GM23338 (cell line): ENCODE measurements at regions not wholly inside any gene's neighbourhood (a gene's known extent, or its start where the extent isn't known, plus 50 kb on each side); places are given as distances from the start of the nearest gene placed in this dataset.

Source experiments
- ATAC-seq: fragments of 200-7000 bp; cut with Tn5 transposase; 3 replicates; pipeline ENCODE4 v1.9.1; 2020
- DNase-seq: peaks from one replicate; pipeline ENCODE4 v3.0.0-alpha.2; 2015; ENCODE audit warnings: low spot score
- H2AFZ ChIP-seq: fragments of 200-600 bp; sonication (generic); 2 replicates; pipeline ENCODE4 v1.8.0; 2016; ENCODE audit warnings: antibody characterized with exemption, mild to moderate bottlenecking, moderate library complexity
- H3F3A ChIP-seq: fragments of 200-600 bp; sonication (generic); replicated peaks from 2 replicates; pipeline ENCODE4 v1.8.0; 2017; ENCODE audit warnings: antibody characterized with exemption, mixed run types, low read depth
- H3K27ac ChIP-seq: fragments of 200-600 bp; sonication (generic); 2 replicates; pipeline ENCODE4 v1.6.1; 2016; ENCODE audit warnings: low read depth
- H3K27me3 ChIP-seq: fragments of 200-600 bp; sonication (generic); 2 replicates; pipeline ENCODE4 v1.8.0; 2016; ENCODE audit warnings: mild to moderate bottlenecking, mixed run types, moderate library complexity; ENCODE audit not compliant: insufficient read depth
- H3K36me3 ChIP-seq: fragments of 200-600 bp; sonication (generic); 2 replicates; pipeline ENCODE4 v1.8.0; 2016; ENCODE audit warnings: mild to moderate bottlenecking; ENCODE audit not compliant: insufficient read depth
- H3K4me1 ChIP-seq: fragments of 200-600 bp; sonication (generic); 2 replicates; pipeline ENCODE4 v1.8.0; 2016; ENCODE audit warnings: mild to moderate bottlenecking, moderate library complexity; ENCODE audit not compliant: insufficient read depth
- H3K4me2 ChIP-seq: fragments of 200-600 bp; sonication (generic); 2 replicates; pipeline ENCODE4 v1.7.1; 2017; ENCODE audit warnings: mixed run types
- H3K4me3 ChIP-seq: fragments of 200-600 bp; sonication (generic); 2 replicates; pipeline ENCODE4 v1.6.1; 2016; ENCODE audit warnings: mixed run types
- H3K79me2 ChIP-seq: fragments of 200-600 bp; sonication (generic); replicated peaks from 2 replicates; pipeline ENCODE4 v1.8.0; 2017; ENCODE audit warnings: mild to moderate bottlenecking; ENCODE audit not compliant: insufficient read depth
- H3K9me2 ChIP-seq: fragments of 200-600 bp; sonication (generic); 2 replicates; pipeline ENCODE4 v1.8.0; 2017; ENCODE audit not compliant: insufficient read depth
- H4K20me1 ChIP-seq: fragments of 200-600 bp; sonication (generic); replicated peaks from 2 replicates; pipeline ENCODE4 v1.8.0; 2017; ENCODE audit warnings: mild to moderate bottlenecking; ENCODE audit not compliant: insufficient read depth
- H3K27ac Mint-ChIP-seq: 2 replicates; pipeline ENCODE4 v1.8.0; 2020; ENCODE audit warnings: inconsistent platforms, mild to moderate bottlenecking, moderate library complexity, mixed read lengths
- H3K27me3 Mint-ChIP-seq: 3 replicates; pipeline ENCODE4 v1.8.0; 2022; ENCODE audit warnings: low read depth, mild to moderate bottlenecking, moderate library complexity, mixed read lengths, inconsistent platforms; ENCODE audit not compliant: insufficient read depth, poor library complexity
- H3K36me3 Mint-ChIP-seq: 3 replicates; pipeline ENCODE4 v1.8.0; 2021; ENCODE audit warnings: low read depth, mild to moderate bottlenecking, inconsistent platforms, moderate library complexity, mixed read lengths
- H3K4me1 Mint-ChIP-seq: 3 replicates; pipeline ENCODE4 v1.8.0; 2020; ENCODE audit warnings: mild to moderate bottlenecking, inconsistent platforms, mixed read lengths
- H3K4me3 Mint-ChIP-seq: 3 replicates; pipeline ENCODE4 v1.8.0; 2021; ENCODE audit warnings: moderate library complexity, mild to moderate bottlenecking, inconsistent platforms, mixed read lengths
- H3K9me3 Mint-ChIP-seq: 3 replicates; pipeline ENCODE4 v1.8.0; 2020; ENCODE audit warnings: moderate library complexity, mild to moderate bottlenecking, inconsistent platforms, mixed read lengths
- CREB1 ChIP-seq: fragments of 250-450 bp; sonication (Bioruptor Pico); IDR thresholded peaks from 2 replicates; pipeline ENCODE4 v1.5.0; 2020; ENCODE audit warnings: low read depth, mild to moderate bottlenecking, moderate library complexity
- CTCF ChIP-seq, 2 experiments: fragments of 200-600 bp in 1 of 2; sonication (generic) in 1 of 2; conservative IDR thresholded peaks; 2 replicates each; pipeline versions ENCODE4 v1.5.1 to v1.6.1; 2016 to 2017; ENCODE audit warnings: antibody characterized with exemption in 2 of 2, low read depth in 2 of 2, mild to moderate bottlenecking in 2 of 2, moderate library complexity in 1 of 2
- EZH2 ChIP-seq: fragments of 200-600 bp; sonication (generic); IDR thresholded peaks from one replicate; pipeline ENCODE4 v1.8.0; 2017; ENCODE audit warnings: antibody characterized with exemption, mild to moderate bottlenecking, low read depth; ENCODE audit not compliant: unreplicated experiment
- EZH2phosphoT487 ChIP-seq: fragments of 200-600 bp; sonication (generic); IDR thresholded peaks from one replicate; pipeline ENCODE4 v1.8.1; 2018; ENCODE audit warnings: antibody characterized with exemption; ENCODE audit not compliant: unreplicated experiment
- NANOG ChIP-seq: IDR thresholded peaks from 2 replicates; pipeline ENCODE4 v1.6.1; 2016; ENCODE audit warnings: antibody characterized with exemption, borderline replicate concordance
- POLR2AphosphoS5 ChIP-seq: IDR thresholded peaks from 2 replicates; pipeline ENCODE4 v1.6.1; 2016; ENCODE audit warnings: antibody characterized with exemption, low read depth
- ZNF114 ChIP-seq: fragments of 250-450 bp; sonication (Bioruptor Pico); IDR thresholded peaks from 2 replicates; pipeline ENCODE4 v1.5.0; 2020; ENCODE audit warnings: mild to moderate bottlenecking, moderate library complexity
- ZNF331 ChIP-seq: fragments of 250-450 bp; sonication (Bioruptor Pico); IDR thresholded peaks from 2 replicates; pipeline ENCODE4 v1.5.0; 2020; ENCODE audit warnings: low read depth, mild to moderate bottlenecking, moderate library complexity
- ZNF462 ChIP-seq: fragments of 250-450 bp; sonication (Bioruptor Pico); IDR thresholded peaks from 2 replicates; pipeline ENCODE4 v1.5.0; 2020; ENCODE audit warnings: mild to moderate bottlenecking, moderate library complexity

- TF ChIP-seq EZH2phosphoT487 (no peak), NANOG (no peak), ZNF331 (CRISPR knock-in tag) (no peak), ZNF462 (no peak), EZH2 (no peak)
These were observed 351.2 kb downstream of the CDH19 start (continued) for GRCh38 chr18:66252703-66253102.

- H3K36me3 Mint-ChIP-seq, result no peaks in the 10 kb centered on the region
- TF ChIP-seq ZNF114, result no peak
- TF ChIP-seq EZH2, result no peak
- TF ChIP-seq CREB1 (CRISPR knock-in tag), result no peak
- TF ChIP-seq CTCF (conservative IDR thresholded peaks at IDR 0.05; ENCODE audit: low read depth in 2 of 2), result no peak
- TF ChIP-seq POLR2AphosphoS5, result no peak
- TF ChIP-seq EZH2phosphoT487, result no peak
- no peak for TF ChIP-seq NANOG
These were observed 368.7 kb downstream of the CDH19 start for GRCh38 chr18:66235206-66235605.

More at GRCh38 chr18:66235206-66235605, 368.7 kb downstream of the CDH19 start:
- DNase-seq (no peak), ATAC-seq (no peak)
- Mint-ChIP-seq H3K27me3 (no peaks in the 10 kb centered on the region), H3K9me3 (no peaks in the 10 kb centered on the region), H3K4me3 (no peak overlapping the region), H3K27ac (no peak overlapping the region), H3K4me1 (no peaks in the 10 kb centered on the region)
- Histone ChIP-seq H3K36me3 (no peaks in the 10 kb centered on the region), H3K79me2 (no peaks in the 10 kb centered on the region), H3F3A (no peaks in the 10 kb centered on the region), H2AFZ (no peak overlapping the region), H3K27ac (no peak overlapping the region), H3K4me1 (no peaks in the 10 kb centered on the region), H3K4me3 (no peak overlapping the region), H4K20me1 (no peaks in the 10 kb centered on the region), H3K4me2 (no peak overlapping the region), H3K27me3 (no peaks in the 10 kb centered on the region), H3K9me2 (peaks cover 23% of the 10 kb centered on the region; the same call in 1 of the 2 replicates)
